ENCODE measurements at regions not wholly inside any gene's neighbourhood (a gene's known extent, or its start where the extent isn't known, plus 50 kb on each side); places are given as distances from the start of the nearest gene placed in this dataset.
A peak's percentile ranks its signal among the peaks of the same experiment; 100 is the strongest.
"Not testable (repeated sequence)": the region's sequence is repeated elsewhere in the genome, so short reads cannot be mapped to it uniquely, and the experiment has no call there.

- 82 to 89% (median 87%) methylated on average over 17 of the region's 17 CpGs for WGBS, 5 donors
- H3K9me3 ChIP-seq; H3K27ac ChIP-seq; H3K36me3 ChIP-seq; H3K4me3 ChIP-seq; intact Hi-C loops (cut with DNase I; ENCODE audit: low total_unique reads); H3K4me1 ChIP-seq; H3K27me3 ChIP-seq: not testable (repeated sequence)
- DNase-seq: peak in 1 of 2 donors; percentile 2
Observed at GRCh38 chr4:49287893-49288292, 301.8 kb downstream of the CWH43 start.

GRCh38 chr4:49288796-49289195, 302.7 kb downstream of the CWH43 start:
- H3K27me3 ChIP-seq; H3K9me3 ChIP-seq; intact Hi-C loops (cut with DNase I; ENCODE audit: low total_unique reads); H3K4me3 ChIP-seq; H3K27ac ChIP-seq; H3K36me3 ChIP-seq; H3K4me1 ChIP-seq: not testable (repeated sequence)
- TF ChIP-seq EP300 (IDR thresholded peaks at IDR 0.05): peak; percentile 8
- peak in 1 of 2 donors; percentile 1 for DNase-seq
- WGBS, 5 donors: 89 to 91% (median 90%) methylated on average over 11 of the region's 11 CpGs

- H3K27me3 ChIP-seq; intact Hi-C loops (cut with DNase I; ENCODE audit: low total_unique reads); H3K27ac ChIP-seq; H3K36me3 ChIP-seq; H3K4me3 ChIP-seq; H3K4me1 ChIP-seq; DNase-seq: not testable (repeated sequence)
- 71 to 88% (median 81%) methylated on average over 11 to 18 of the region's 18 CpGs for WGBS, 5 donors
- H3K9me3 ChIP-seq: peaks cover 0 to 17% (median 5%) of the 10 kb centered on the region in 4 donors
Observed at GRCh38 chr4:49314815-49315214, 328.7 kb downstream of the CWH43 start.

- whole genome bisulfite sequencing, 5 donors: 70 to 81% (median 73%) methylated on average over 20 to 24 of the region's 24 CpGs
Observed at GRCh38 chr4:49320725-49321410, 334.8 kb downstream of the CWH43 start.

GRCh38 chr4:49321511-49322300, 335.6 kb downstream of the CWH43 start:
- 79 to 88% (median 82%) methylated on average over 11 to 12 of the region's 12 CpGs for WGBS, 5 donors
- H3K4me1 ChIP-seq; H3K4me3 ChIP-seq; DNase-seq; intact Hi-C loops (cut with DNase I; ENCODE audit: low total_unique reads); H3K27ac ChIP-seq; H3K36me3 ChIP-seq; H3K27me3 ChIP-seq: not testable (repeated sequence)
- H3K9me3 ChIP-seq: peaks cover 0 to 20% (median 4%) of the 10 kb centered on the region in 4 donors

More at GRCh38 chr4:49320725-49321410, 334.8 kb downstream of the CWH43 start:
- H3K27ac ChIP-seq; H3K4me1 ChIP-seq; DNase-seq; H3K4me3 ChIP-seq; H3K36me3 ChIP-seq; H3K27me3 ChIP-seq; intact Hi-C loops (cut with DNase I; ENCODE audit: low total_unique reads): not testable (repeated sequence)
- peaks cover 0 to 24% (median 4%) of the 10 kb centered on the region in 4 donors for H3K9me3 ChIP-seq

GRCh38 chr4:49322610-49323572, 336.8 kb downstream of the CWH43 start:
- H3K27me3 ChIP-seq; H3K4me3 ChIP-seq; intact Hi-C loops (cut with DNase I; ENCODE audit: low total_unique reads); H3K36me3 ChIP-seq; DNase-seq; H3K4me1 ChIP-seq; H3K27ac ChIP-seq: not testable (repeated sequence)
- WGBS, 5 donors: 69 to 77% (median 75%) methylated on average over 22 of the region's 22 CpGs
- H3K9me3 ChIP-seq: peaks cover 0 to 20% (median 4%) of the 10 kb centered on the region in 4 donors

- H3K27me3 ChIP-seq; H3K27ac ChIP-seq; DNase-seq; H3K4me3 ChIP-seq; H3K36me3 ChIP-seq; H3K4me1 ChIP-seq; intact Hi-C loops (cut with DNase I; ENCODE audit: low total_unique reads): not testable (repeated sequence)
- H3K9me3 ChIP-seq: peaks cover 0 to 20% (median 4%) of the 10 kb centered on the region in 4 donors
- WGBS, 5 donors: 74 to 85% (median 80%) methylated on average over 2 to 6 of the region's 10 CpGs
Observed at GRCh38 chr4:49323573-49323940, 337.5 kb downstream of the CWH43 start.
